ENCODE measurements at regions not wholly inside any gene's neighbourhood (a gene's known extent, or its start where the extent isn't known, plus 50 kb on each side); places are given as distances from the start of the nearest gene placed in this dataset.

- no peak for TF ChIP-seq POLR2A (IDR thresholded peaks at IDR 0.05; ENCODE audit: low read depth, low read length)
- TF ChIP-seq POLR2AphosphoS5 (IDR thresholded peaks at IDR 0.05; ENCODE audit: low read depth, low read length), result no peak
- TF ChIP-seq TAF1 (IDR thresholded peaks at IDR 0.05; ENCODE audit: borderline replicate concordance, low read depth, low read length), result no peak
These were observed 199.0 kb upstream of the TARS1 start for GRCh38 chr5:33241802-33242201.
